ENCODE measurements at regions not wholly inside any gene's neighbourhood (a gene's known extent, or its start where the extent isn't known, plus 50 kb on each side); places are given as distances from the start of the nearest gene placed in this dataset.

DNA sequence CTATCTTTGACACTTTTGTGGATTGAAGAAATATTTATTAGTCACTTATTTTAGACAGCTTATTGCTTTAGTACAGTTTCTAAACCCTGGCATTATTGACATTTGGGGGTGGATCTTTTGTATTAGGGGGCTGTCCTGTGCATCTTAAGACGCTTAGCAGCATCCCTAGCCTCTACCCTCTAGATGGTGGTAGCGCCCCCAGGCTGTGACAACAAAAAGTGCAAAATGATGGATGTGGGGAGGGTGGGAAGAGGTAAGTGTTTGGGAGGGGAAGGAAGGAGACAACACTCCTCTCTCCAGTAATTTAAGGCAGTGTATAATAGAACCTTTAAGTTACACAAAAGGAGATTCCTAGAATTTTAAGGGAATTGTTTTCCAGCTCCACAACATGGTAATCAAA is 1210.6 kb downstream of the C4orf33 start:
- Mint-ChIP-seq H3K27ac (ENCODE audit: unreplicated experiment) (no peak overlapping the region), H3K27me3 (ENCODE audit: unreplicated experiment) (no peaks in the 10 kb centered on the region), H3K9me3 (ENCODE audit: unreplicated experiment) (no peaks in the 10 kb centered on the region), H3K36me3 (ENCODE audit: unreplicated experiment) (no peaks in the 10 kb centered on the region), H3K4me1 (ENCODE audit: low read depth, unreplicated experiment) (no peaks in the 10 kb centered on the region), H3K4me3 (ENCODE audit: unreplicated experiment) (no peak overlapping the region)
- DNase-seq = peak; percentile 15
- TF ChIP-seq, protein P1, sequence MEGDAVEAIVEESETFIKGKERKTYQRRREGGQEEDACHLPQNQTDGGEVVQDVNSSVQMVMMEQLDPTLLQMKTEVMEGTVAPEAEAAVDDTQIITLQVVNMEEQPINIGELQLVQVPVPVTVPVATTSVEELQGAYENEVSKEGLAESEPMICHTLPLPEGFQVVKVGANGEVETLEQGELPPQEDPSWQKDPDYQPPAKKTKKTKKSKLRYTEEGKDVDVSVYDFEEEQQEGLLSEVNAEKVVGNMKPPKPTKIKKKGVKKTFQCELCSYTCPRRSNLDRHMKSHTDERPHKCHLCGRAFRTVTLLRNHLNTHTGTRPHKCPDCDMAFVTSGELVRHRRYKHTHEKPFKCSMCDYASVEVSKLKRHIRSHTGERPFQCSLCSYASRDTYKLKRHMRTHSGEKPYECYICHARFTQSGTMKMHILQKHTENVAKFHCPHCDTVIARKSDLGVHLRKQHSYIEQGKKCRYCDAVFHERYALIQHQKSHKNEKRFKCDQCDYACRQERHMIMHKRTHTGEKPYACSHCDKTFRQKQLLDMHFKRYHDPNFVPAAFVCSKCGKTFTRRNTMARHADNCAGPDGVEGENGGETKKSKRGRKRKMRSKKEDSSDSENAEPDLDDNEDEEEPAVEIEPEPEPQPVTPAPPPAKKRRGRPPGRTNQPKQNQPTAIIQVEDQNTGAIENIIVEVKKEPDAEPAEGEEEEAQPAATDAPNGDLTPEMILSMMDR (IDR thresholded peaks at IDR 0.05; ENCODE audit: partially characterized antibody, unreplicated experiment) = peak; percentile 19

DNA sequence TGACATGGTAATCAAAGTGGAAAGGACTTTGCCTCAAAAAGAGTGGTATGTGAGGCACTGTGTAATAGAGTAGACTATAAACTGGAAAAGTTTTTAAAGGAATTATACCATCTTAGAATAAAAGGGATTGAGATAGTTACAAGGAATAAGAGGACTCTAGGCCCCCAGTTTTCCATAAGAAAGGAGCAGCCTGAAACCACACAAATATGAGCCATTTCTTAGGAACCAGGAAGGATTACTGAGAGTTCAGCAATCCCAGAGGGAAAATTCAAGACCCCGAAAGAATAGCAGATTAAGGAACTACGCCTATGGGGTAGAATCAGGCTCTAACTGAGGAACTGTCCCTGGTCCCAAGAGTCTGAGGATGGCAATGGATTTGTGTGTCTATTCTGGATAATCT is 1213.3 kb downstream of the C4orf33 start:
- DNase-seq = no peak
- H3K27ac Mint-ChIP-seq (ENCODE audit: unreplicated experiment) = no peak overlapping the region

GRCh38 chr4:130322439-130322838 is 1226.5 kb downstream of the C4orf33 start:
- TF ChIP-seq, protein P1 (IDR thresholded peaks at IDR 0.05; ENCODE audit: partially characterized antibody, unreplicated experiment) = no peak
- H3K27me3 Mint-ChIP-seq (ENCODE audit: unreplicated experiment) = no peaks in the 10 kb centered on the region
- peaks cover 1% of the 10 kb centered on the region for H3K9me3 Mint-ChIP-seq (ENCODE audit: unreplicated experiment)
- H3K27ac Mint-ChIP-seq (ENCODE audit: unreplicated experiment) = no peak overlapping the region
- H3K36me3 Mint-ChIP-seq (ENCODE audit: unreplicated experiment) = no peaks in the 10 kb centered on the region
- no peak overlapping the region for H3K4me3 Mint-ChIP-seq (ENCODE audit: unreplicated experiment)
- DNase-seq = no peak
- H3K4me1 Mint-ChIP-seq (ENCODE audit: low read depth, unreplicated experiment) = no peaks in the 10 kb centered on the region

More for the DNA sequence above, 1213.3 kb downstream of the C4orf33 start:
- Mint-ChIP-seq H3K36me3 (ENCODE audit: unreplicated experiment) (no peaks in the 10 kb centered on the region), H3K4me3 (ENCODE audit: unreplicated experiment) (no peak overlapping the region), H3K9me3 (ENCODE audit: unreplicated experiment) (no peaks in the 10 kb centered on the region), H3K4me1 (ENCODE audit: low read depth, unreplicated experiment) (no peaks in the 10 kb centered on the region), H3K27me3 (ENCODE audit: unreplicated experiment) (no peaks in the 10 kb centered on the region)
- TF ChIP-seq, protein P1 (IDR thresholded peaks at IDR 0.05; ENCODE audit: partially characterized antibody, unreplicated experiment) = no peak

DNA sequence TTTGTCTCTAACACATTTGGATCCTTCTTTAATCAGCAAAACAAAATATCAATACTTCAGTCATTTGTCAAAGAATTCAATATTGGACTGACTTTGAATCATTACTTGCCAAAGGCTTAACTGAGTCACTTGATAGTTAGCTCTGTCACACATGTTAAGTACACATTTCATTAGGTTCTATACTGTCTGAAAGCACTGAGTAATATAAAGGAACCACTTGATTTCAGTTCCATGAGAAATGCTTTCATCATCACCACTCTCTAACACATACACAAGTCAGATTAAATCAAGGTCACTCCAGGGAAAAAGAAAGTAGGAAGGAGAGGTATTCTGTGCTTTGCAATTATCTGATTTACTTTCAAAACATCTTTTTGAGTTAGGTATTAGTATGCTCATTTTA is 1233.1 kb downstream of the C4orf33 start:
- H3K9me3 Mint-ChIP-seq (ENCODE audit: unreplicated experiment) = no peaks in the 10 kb centered on the region
- H3K4me1 Mint-ChIP-seq (ENCODE audit: low read depth, unreplicated experiment) = no peaks in the 10 kb centered on the region
- no peaks in the 10 kb centered on the region for H3K36me3 Mint-ChIP-seq (ENCODE audit: unreplicated experiment)
- no peak for DNase-seq
- H3K27me3 Mint-ChIP-seq (ENCODE audit: unreplicated experiment) = no peaks in the 10 kb centered on the region
- no peak overlapping the region for H3K4me3 Mint-ChIP-seq (ENCODE audit: unreplicated experiment)
- TF ChIP-seq, protein P1 (IDR thresholded peaks at IDR 0.05; ENCODE audit: partially characterized antibody, unreplicated experiment) = no peak
- no peak overlapping the region for H3K27ac Mint-ChIP-seq (ENCODE audit: unreplicated experiment)

GRCh38 chr4:130333241-130333759 is 1237.3 kb downstream of the C4orf33 start:
- H3K27ac Mint-ChIP-seq (ENCODE audit: unreplicated experiment) = no peak overlapping the region
- TF ChIP-seq, protein P1 (IDR thresholded peaks at IDR 0.05; ENCODE audit: partially characterized antibody, unreplicated experiment) = no peak
- no peaks in the 10 kb centered on the region for H3K4me1 Mint-ChIP-seq (ENCODE audit: low read depth, unreplicated experiment)
- no peak for DNase-seq
- no peaks in the 10 kb centered on the region for H3K36me3 Mint-ChIP-seq (ENCODE audit: unreplicated experiment)
- H3K4me3 Mint-ChIP-seq (ENCODE audit: unreplicated experiment) = no peak overlapping the region
- no peaks in the 10 kb centered on the region for H3K9me3 Mint-ChIP-seq (ENCODE audit: unreplicated experiment)
- H3K27me3 Mint-ChIP-seq (ENCODE audit: unreplicated experiment) = no peaks in the 10 kb centered on the region

All from glutamatergic neuron (in vitro differentiated cells).